ENCODE measurements at regions not wholly inside any gene's neighbourhood (a gene's known extent, or its start where the extent isn't known, plus 50 kb on each side); places are given as distances from the start of the nearest gene placed in this dataset.

DNA sequence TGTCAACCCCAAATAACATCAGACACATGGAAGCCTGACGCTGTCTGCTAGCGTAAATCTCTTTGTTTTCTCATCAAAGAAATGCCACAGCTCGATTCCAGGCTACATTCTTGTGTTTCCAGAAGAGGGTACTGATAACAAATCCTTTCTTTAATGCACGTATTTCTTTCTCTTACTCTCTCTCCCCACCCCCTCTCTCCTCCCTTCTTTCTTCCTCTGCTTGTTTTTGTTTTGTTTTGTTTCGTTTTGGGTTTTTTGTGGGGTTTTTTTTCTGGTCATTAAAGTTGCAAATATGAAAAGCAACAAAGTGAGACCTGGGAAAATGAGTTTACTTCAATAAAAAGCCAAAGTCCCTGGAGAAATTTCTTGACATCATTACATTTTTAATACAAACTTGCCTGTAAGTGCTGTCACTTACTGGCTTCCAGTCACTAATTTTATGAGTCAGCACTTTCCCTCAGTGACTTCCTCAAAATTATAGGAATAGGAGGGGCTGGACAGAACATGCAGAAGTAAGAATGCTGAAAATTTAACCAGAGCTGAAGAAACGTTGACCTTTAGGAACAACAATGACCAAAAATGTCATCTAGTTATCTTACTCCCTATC, 106.7 kb upstream of the NABP1 start:
- Histone ChIP-seq H3K79me2 (ENCODE audit: control insufficient read depth, insufficient read depth, low read length) (no peaks in the 10 kb centered on the region), H3K27ac (ENCODE audit: insufficient read depth, low read depth, low read length) (peak overlapping the region; percentile 11), H3K4me2 (ENCODE audit: insufficient read depth, low read length) (peak overlapping the region; percentile 87), H4K20me1 (replicated peaks; ENCODE audit: control insufficient read depth, extremely low read depth, insufficient read depth, low read length) (no peaks in the 10 kb centered on the region), H2AFZ (ENCODE audit: low read depth, low read length) (peak overlapping the region; percentile 86), H3K27me3 (ENCODE audit: control insufficient read depth in 2 of 2, insufficient read depth in 2 of 2, low read length in 2 of 2) (no peaks in the 10 kb centered on the region), H3K36me3 (ENCODE audit: control insufficient read depth in 2 of 2, extremely low read depth in 1 of 2, insufficient read depth in 2 of 2, low read length in 2 of 2) (no peaks in the 10 kb centered on the region), H3K4me3 (replicated peaks in 1 of 3; ENCODE audit: insufficient read depth in 1 of 3, low read depth in 1 of 3, low read length in 3 of 3) (peak overlapping the region in 2 of 3 experiments; percentile 51 to 60), H3K9me3 (replicated peaks; ENCODE audit: control insufficient read depth, insufficient read depth, low read length) (no peaks in the 10 kb centered on the region), H3K9me1 (replicated peaks; ENCODE audit: control insufficient read depth, extremely low read depth, insufficient read depth, low read length) (no peaks in the 10 kb centered on the region), H3K9ac (replicated peaks; ENCODE audit: extremely low read depth, insufficient read depth, low read length) (peak overlapping the region; percentile 55), H3K4me1 (ENCODE audit: control insufficient read depth, extremely low read depth, insufficient read depth, low read length) (peaks cover 3% of the 10 kb centered on the region)
- TF ChIP-seq CTCF (IDR thresholded peaks at IDR 0.05; ENCODE audit: extremely low read depth in 1 of 2, insufficient read depth in 1 of 2, low read depth in 1 of 2, low read length in 2 of 2): peak; percentile 20 to 32
- peak; percentile 7 for TF ChIP-seq FOS (IDR thresholded peaks at IDR 0.05; ENCODE audit: borderline replicate concordance, insufficient read depth, low read length)
- no peak for TF ChIP-seq POLR2AphosphoS5 (IDR thresholded peaks at IDR 0.05; ENCODE audit: insufficient read depth, low read depth, low read length)
- dilution Hi-C loops (cut with MboI; ENCODE audit: extremely low pct_ligation_motif_present, low sequenced_read_pairs): loop anchor here (25.0 kb wide), 1 partner anchor 141 kb away; no protein-coding TSS in a partner anchor
- CTCF ChIA-PET: interaction anchor here (0.6 to 1.9 kb wide), 10 partner anchors 11 to 591 kb away, joined by 3 to 15 read pairs (median 4); no protein-coding TSS in a partner anchor
- peak; percentile 65 for DNase-seq (ENCODE audit: low read depth, low spot score)
- intact Hi-C loops (cut with micrococcal nuclease): loop anchor here (1.0 kb wide), 2 partner anchors 107 to 120 kb away; partner anchors contain the start of gene NABP1
- FAIRE-seq: peak; percentile 87
- BruUV-seq (replicated peaks): no TSS peak
- POLR2A ChIA-PET: no interaction called here

DNA sequence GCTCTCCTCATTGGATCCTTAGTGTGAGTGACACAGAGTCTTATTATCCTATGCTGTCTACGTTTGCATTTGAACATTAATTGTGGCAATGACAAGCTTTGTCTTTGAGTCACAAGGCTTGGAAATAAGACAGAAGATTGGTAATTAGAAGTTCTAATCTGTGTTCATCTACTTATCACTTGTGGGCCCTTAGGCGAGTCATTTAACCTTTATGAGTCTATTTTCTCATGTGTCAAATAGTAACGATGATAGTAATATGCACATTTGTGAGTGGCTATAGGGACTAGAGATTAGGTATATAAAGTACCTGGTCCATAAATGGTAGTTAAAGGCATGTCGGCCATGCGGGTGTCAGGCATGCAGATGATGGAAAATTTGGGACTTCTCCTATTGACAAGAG, 105.6 kb upstream of the NABP1 start:
- no peak overlapping the region for H3K27ac ChIP-seq (ENCODE audit: insufficient read depth, low read depth, low read length)
- no peaks in the 10 kb centered on the region for H3K36me3 ChIP-seq (ENCODE audit: control insufficient read depth in 2 of 2, extremely low read depth in 1 of 2, insufficient read depth in 2 of 2, low read length in 2 of 2)
- no peak overlapping the region for H3K4me2 ChIP-seq (ENCODE audit: insufficient read depth, low read length)
- intact Hi-C loops (cut with micrococcal nuclease) (no loop called here), dilution Hi-C loops (cut with MboI; ENCODE audit: extremely low pct_ligation_motif_present, low sequenced_read_pairs) (loop anchor here (25.0 kb wide), 1 partner anchor 140 kb away; no protein-coding TSS in a partner anchor)
- no peak for TF ChIP-seq CTCF (IDR thresholded peaks at IDR 0.05; ENCODE audit: extremely low read depth in 1 of 2, insufficient read depth in 1 of 2, low read depth in 1 of 2, low read length in 2 of 2)
- TF ChIP-seq POLR2A (IDR thresholded peaks at IDR 0.05; ENCODE audit: low read depth, low read length): no peak
- TF ChIP-seq GATA2 (IDR thresholded peaks at IDR 0.05; ENCODE audit: insufficient read depth, insufficient read length, low read depth, low read length): no peak
- no peak for TF ChIP-seq MYC (IDR thresholded peaks at IDR 0.05; ENCODE audit: low read depth, low read length)
- TF ChIP-seq POLR2AphosphoS5 (IDR thresholded peaks at IDR 0.05; ENCODE audit: insufficient read depth, low read depth, low read length): no peak
- TF ChIP-seq FOS (IDR thresholded peaks at IDR 0.05; ENCODE audit: borderline replicate concordance, insufficient read depth, low read length): no peak
- TF ChIP-seq JUN (IDR thresholded peaks at IDR 0.05; ENCODE audit: borderline replicate concordance, insufficient read depth, insufficient read length, low read depth): no peak
- TF ChIP-seq EZH2 (IDR thresholded peaks at IDR 0.05; ENCODE audit: borderline replicate concordance, low read depth, low read length, severe bottlenecking): no peak
- TF ChIP-seq, protein P1, sequence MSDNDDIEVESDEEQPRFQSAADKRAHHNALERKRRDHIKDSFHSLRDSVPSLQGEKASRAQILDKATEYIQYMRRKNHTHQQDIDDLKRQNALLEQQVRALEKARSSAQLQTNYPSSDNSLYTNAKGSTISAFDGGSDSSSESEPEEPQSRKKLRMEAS (IDR thresholded peaks at IDR 0.05; ENCODE audit: insufficient read depth, insufficient read length): no peak
- ChIA-PET POLR2A (no interaction called here), CTCF (interaction anchor here (1.9 kb wide), 1 partner anchor 116 kb away, joined by 7 read pairs; no protein-coding TSS in a partner anchor)
- DNase-seq (ENCODE audit: low read depth, low spot score): no peak
- FAIRE-seq: no peak
- H3K79me2 ChIP-seq (ENCODE audit: control insufficient read depth, insufficient read depth, low read length): no peaks in the 10 kb centered on the region
- no peaks in the 10 kb centered on the region for H3K9me3 ChIP-seq (replicated peaks; ENCODE audit: control insufficient read depth, insufficient read depth, low read length)
- no peak overlapping the region for H3K4me3 ChIP-seq (replicated peaks in 1 of 3; ENCODE audit: insufficient read depth in 1 of 3, low read depth in 1 of 3, low read length in 3 of 3)
- H3K9me1 ChIP-seq (replicated peaks; ENCODE audit: control insufficient read depth, extremely low read depth, insufficient read depth, low read length): no peaks in the 10 kb centered on the region
- H3K27me3 ChIP-seq (ENCODE audit: control insufficient read depth in 2 of 2, insufficient read depth in 2 of 2, low read length in 2 of 2): no peaks in the 10 kb centered on the region
- peaks cover 3% of the 10 kb centered on the region for H3K4me1 ChIP-seq (ENCODE audit: control insufficient read depth, extremely low read depth, insufficient read depth, low read length)
- H4K20me1 ChIP-seq (replicated peaks; ENCODE audit: control insufficient read depth, extremely low read depth, insufficient read depth, low read length): no peaks in the 10 kb centered on the region
- no TSS peak for BruUV-seq (replicated peaks)
- H3K9ac ChIP-seq (replicated peaks; ENCODE audit: extremely low read depth, insufficient read depth, low read length): no peak overlapping the region
- no peak overlapping the region for H2AFZ ChIP-seq (ENCODE audit: low read depth, low read length)

Measured in endothelial cell of umbilical vein (primary cell).